NCI-H82 (cell line): ENCODE measurements at regions not wholly inside any gene's neighbourhood (a gene's known extent, or its start where the extent isn't known, plus 50 kb on each side); places are given as distances from the start of the nearest gene placed in this dataset.
"Not testable (repeated sequence)": the region's sequence is repeated elsewhere in the genome, so short reads cannot be mapped to it uniquely, and the experiment has no call there.

Experiments used
- DNase-seq: peaks from one replicate; lab custom pipeline; 2025; lab: John Stamatoyannopoulos, UW

DNA sequence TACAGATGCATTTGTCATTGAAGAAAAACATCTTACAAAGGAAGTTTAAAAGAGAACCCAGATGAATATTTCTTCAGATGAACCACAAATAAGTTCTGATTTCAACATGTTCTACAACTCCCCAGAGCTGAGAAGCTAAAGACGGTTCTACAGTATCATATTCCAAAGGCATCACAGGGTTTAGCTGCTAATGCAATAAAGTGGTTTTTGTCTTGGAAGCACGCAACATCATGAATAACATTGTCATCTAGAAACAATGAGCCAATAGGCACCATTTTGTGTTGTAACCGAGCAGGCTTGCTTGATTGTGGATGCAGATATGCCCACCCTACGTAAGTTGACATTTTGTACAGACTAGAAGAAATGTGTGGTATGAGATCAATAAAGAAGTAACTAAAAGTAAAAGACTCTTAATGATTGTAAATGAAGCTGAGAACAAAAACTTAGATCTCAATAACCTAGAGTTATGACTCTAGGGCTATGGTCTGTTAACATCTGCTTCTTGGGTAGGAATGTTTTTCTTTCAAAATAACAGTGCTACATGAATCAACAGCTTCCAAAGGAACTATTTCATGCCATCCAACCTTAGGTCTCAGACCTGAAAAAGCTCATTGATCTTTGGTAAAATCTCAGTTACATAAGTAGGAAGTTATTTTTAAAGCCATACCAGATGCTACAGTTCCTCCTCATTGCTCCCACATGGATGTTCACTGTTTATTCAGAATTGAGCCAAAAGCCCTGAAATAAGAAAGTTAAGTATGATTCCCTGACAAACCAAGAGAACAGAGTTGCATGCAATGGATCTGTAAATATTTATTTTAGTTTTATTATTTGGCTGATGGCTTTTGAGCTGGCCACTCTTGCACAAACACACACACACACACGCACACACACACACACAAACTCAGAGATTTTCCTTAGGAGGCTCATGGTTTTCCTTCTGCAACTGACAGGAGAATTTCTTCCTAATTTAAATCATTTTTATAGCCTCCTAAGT lies 118.7 kb upstream of the SLCO6A1 start:
- peak; percentile 1 for DNase-seq

DNA sequence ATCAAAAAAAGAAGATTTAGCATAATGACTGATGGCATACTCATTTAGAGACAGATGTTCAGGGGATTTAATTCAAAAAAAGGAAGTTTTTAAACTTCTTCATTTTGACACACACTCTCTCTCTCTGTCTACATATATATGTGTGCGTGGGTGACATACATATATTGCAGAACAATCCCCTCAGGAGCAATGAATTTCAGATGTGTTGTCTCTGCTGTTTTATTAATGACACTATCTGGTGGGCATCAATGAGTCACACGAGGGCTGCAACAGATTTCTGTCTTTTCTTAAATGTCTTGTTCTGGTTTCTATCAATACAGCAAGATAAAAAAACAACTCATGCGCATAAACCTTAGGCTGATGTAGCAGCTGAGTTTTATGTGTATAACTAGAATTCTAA lies 123.5 kb upstream of the SLCO6A1 start:
- DNase-seq: no peak

DNA sequence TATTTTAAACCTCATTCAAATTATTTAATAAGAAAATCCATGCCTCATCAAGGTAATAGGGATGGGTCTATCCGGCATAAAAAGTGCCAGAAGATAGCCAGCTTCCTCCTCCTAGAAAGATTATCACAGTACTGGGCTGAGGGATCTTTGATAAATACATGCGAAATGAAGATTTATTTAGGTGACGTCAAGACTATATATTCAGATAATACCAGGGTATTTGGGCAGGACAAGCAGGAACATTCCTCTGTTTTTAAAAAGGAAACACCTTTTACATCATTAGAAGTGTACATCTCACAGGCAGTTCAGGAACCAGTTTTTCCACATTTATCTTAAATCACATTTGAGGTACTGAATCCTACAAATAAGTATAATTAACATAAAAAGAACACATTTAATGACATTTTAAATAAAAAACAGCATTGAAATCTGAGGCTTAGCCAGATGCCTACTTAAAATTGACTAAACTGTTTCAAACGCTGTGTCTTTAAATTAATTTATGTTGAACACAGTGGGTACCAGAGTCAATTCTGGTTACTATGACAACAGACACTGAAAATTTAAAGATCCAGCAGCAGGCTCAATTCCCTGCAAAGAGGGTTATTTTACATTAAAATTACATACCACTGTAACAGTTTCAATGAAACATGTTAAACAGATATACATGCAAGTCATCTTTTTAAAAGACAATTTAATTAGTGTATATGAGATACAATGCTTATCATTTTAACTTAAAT lies 124.7 kb upstream of the SLCO6A1 start:
- no peak for DNase-seq

DNA sequence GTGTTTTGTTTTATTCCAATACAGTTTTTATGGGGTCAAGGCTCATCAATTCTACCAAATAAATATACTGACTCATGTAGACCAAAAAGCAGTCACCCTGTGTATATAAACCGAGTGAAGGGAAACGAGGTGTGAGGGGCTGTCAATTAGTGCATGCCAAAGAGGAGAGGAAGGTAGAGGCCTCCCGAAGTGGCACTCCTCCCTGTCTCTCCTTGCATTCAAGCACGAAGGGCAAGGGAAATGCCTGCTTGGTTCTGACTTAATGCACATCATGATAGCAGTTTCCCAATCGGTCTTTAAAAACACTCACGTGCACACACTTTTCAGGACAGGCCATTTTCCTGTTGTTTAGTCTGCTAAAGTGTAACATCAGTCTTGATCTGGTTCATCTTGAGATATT lies 125.6 kb upstream of the SLCO6A1 start:
- no peak for DNase-seq

DNA sequence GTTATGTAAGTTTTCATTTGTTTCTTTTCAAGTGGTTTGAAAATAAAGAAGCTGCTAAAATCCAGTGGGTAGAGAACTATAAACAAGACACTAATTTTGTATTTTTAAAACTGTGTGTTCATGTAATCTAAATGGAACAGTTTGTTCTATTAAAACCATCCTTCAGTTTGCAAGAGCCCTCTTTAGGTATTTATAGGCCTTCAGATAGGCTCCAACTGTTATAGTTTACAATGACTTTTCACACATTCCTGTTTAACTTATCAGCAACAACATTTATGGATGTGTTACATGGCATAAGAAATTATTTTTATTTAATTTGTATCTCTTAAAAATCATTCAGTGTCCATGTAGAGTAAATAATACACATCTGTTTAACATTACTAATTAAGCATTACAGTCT lies 126.7 kb upstream of the SLCO6A1 start:
- no peak for DNase-seq

DNA sequence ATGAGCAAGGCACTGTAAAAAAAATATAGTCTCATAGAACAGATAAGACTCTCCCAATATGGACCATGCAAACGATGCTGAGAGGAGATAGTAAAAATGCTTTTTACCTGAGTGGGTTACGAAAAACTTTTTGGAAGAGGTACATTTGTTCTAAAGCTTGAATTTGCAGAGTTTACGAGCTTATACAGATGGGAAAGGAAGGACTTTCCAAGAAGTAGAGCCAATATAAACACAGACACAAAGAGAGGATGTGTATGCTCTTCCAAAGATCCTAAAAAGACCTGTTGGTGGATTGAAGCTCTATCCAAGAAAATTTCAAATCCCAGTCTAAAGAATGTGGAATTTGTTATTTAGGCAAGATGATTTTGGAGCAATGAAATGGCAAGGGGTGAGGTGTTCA lies 127.1 kb upstream of the SLCO6A1 start:
- no peak for DNase-seq

DNA sequence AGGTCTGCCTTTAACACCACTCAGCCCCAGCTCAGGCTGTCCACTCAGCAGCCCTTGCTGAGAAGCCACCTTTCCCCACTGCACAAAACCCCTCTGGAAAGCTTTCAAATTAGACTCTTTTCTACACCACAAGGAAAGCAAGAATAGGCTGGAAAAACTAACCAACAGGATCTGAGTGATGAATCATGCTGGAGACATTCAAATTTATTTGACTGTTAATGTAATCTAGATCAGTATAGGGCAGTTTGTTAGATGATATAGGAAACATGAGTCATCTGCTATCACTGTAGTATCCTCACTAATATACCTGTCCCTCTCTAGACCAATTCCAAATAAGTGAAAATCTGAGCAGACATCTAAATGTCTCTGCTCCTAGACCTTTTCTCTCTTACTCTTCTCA lies 127.8 kb upstream of the PAM start:
- DNase-seq: no peak

DNA sequence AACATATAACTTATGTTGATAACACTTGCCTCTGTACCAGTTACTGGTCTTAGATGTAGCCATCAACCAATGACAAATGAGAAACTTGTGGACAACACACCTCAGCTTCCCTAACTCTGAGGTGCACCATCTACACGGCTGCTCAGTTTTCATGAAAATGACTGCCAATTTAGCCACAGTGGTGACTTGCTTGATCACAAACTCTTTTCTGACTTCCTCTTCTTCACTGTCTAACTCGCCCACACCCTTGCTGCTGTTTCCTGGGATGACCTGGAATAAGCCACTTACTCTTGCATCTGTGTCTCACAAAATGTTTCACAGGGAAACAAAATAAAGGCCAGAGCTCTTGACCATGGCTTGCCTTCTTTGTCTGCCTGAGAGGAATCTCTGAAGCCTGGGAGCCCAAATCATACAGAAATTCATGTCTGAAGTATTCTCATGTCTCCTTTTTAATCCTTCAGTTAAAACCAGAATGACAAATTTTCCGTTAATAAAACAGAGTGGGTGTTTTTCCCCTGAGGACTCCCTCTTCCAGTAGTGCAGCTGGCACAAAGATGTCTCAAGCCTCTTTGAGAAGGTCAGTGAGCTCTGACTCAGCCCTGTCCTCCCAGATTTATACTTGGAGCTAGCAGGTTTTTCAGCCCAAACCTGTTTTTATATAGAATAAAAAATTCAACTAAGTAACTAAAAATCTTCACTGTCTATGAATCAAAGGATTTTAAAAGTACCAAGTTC lies 126.5 kb upstream of the PAM start:
- no peak for DNase-seq

DNA sequence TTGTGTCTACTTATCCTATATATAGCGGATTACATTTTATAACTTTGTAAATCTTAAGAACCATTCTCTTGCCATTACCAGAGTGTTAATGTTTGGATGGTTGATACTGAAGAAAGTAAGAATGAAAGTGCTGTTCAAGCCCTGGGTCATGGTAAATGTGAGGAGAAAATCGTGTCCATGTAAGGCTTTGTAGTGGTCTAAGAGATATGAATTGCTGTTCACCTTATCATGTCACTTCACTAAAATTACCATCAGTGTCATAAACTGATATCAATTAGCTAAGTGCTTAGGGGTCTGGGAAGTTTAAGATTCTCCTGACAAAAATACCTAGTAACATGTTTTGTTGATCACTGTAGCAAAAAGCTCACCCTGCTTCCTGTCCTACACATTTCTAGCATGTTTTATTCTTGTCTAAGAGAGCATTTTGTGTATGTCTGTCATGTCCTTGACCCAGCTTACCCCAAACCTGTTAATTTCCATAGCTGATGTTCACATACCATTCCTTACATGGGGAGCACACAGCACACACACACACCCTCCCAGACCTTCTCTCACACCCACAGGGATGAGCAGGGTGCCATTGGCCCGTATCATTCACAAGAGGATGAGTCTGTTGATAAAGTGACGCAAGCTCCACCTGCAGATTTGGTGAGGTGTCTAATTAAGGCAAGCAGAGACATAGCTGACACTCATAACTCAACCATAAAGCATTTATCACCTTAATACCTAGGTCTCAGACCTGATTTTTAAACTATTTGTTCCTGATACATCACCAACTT lies 125.1 kb upstream of the PAM start:
- DNase-seq: no peak

DNA sequence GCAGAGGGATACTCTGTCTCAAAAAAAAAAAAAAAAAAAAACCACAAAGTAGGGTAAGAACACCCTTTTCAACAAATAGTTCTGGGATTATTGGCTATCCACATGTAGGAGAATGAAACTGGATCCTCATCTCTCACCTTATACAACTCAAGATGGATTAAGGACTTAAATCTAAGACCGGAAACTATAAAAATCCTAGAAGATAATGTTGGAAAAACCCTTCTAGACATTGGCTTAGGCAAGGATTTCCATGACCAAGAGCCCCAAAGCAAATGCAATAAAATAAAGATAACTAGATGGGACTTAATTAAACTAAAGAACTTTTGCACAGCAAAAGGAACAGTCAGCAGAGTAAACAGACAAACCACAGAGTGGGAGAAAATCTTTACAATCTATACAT lies 119.7 kb upstream of the PAM start:
- DNase-seq: not testable (repeated sequence)

DNA sequence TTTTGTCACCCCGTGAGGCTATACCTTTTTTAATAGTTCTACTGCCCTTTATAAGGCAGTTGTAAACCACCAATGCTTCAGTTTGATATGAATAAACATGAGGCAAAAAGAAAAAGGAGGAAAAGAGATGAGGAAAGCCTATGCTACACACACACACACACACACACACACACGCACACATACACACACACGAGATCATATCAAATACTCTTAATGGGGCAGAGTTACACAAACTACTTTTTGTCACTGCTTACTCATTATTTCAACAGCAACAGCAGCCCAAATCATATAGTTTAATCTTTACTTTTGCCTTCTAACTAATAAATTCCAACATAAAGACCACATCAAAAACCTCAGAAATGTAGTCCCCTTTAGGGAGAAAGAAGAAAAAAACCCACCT lies 116.8 kb upstream of the PAM start:
- DNase-seq: no peak

DNA sequence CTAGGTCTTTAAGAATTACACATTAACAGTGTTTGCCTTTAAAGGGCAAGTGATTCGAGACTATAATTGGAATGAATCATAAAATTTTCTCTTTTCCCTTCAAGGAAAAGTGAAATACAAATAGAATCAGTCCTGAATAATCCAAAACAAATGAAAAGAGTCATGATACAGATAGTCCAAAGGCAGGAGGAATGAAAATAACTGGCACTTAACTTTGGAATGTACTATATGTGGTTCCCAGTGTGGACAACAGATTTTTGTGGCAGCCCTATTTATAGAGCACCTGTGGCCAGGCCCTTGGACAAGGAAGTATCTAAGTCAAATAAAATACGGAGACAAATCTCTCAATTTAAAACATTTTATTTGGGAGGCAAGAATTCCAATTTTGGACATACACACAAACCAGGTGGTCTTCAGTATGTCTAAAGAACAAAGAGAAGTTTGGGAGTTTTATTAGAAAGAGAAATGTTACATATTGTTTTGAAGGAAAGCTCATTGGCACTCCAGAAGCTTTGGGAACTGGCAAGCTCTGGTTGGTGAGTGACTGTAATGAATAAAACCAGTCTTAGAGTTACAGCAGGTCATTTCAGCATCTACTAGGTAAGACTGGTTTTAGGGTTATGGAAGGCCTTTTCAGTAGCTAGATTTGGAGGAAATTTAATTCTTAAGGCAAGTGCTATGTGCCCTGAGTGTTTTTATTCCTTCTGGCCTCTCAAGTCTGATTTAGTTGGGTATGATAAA lies 116.0 kb upstream of the PAM start:
- DNase-seq: no peak

DNA sequence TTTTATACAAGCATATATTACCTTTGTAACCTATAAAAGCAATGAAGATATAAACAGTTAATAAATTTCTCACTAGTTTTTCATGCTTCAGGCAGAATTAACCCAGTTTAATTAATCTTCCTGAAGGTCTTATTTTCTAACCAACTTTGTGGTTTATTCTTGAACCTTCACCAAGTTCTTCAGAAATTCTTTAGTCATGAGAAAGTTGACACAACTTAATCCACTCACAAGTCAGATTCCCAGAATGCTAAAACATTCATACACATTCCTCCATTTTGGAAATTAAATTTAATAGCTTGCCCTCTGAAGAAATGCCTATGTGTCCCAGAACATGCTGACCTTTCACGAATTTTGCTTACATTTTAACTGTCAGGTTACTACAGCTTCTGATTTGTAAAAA lies 105.4 kb upstream of the PAM start:
- DNase-seq: no peak

DNA sequence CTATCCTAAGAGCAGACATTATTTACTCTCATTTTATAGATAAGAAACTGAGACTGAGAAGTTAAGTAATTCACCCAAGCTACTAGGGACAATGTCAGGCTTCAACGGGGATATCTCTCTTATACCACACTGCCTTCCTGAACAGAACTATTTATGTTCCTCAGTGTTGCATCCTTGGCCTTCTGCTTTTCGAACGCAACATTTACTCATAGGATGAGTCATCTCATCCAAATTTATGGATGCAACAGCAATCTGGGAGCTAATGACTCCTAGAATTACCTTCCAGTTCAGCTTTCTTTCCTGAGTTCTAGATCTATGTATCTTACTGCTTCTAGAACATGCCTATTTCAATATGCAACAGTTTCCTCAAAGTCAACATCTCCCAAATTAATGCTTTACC lies 103.6 kb upstream of the PAM start:
- no peak for DNase-seq

DNA sequence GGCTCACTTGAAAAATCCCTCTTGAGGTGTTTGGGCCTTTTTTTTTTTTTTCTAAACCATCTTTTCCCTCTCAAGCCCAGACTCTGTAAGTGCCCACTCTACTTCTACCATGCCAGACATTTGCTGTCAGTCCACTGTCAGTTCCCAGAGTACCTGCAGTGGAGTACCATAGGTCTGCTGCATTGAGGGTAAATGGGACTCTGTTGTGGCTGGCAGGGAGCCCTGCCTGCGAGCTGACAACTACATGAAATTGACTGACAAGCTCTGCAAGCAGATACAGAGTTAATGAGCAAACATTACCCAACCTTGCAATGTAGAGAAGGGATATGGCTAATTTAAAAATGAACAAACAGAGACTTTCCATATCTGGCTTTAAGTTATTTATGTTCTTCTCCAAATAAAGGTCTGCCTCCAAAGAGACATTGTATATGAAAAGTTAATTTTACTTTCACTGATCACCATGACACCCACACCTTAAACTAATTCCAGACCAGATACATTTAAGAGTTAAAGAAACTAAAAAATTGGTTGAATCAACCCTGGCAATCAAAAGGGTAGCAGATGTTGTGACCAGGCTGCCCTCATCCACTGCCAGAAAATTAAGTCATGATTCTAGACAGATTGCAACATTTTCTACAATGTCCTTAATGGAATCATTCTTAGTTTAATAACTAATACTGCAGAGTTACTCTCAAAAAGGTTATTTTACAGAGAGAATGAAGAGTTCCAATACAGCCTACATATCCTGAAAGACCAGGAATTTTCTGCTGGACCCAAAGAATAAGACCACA lies 100.4 kb upstream of the PAM start:
- no peak for DNase-seq

DNA sequence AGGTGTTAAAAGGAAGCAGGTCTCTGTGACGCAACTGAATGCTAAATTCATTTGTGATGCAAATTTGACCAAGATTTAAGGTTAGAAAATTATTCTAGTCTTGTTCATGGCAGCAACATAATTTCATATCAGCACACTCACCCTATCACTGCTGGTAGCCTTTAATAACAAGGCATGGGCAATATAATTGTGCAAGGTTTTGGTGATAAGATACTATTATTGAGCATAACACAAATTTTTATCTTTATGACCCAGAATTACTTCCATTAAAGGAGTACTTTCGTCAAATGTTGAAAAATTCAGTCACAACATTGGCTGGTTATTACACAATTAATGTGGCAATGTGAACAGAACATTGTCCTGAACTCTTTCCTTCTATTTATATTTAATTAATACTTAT lies 96.0 kb upstream of the PAM start:
- DNase-seq: no peak

DNA sequence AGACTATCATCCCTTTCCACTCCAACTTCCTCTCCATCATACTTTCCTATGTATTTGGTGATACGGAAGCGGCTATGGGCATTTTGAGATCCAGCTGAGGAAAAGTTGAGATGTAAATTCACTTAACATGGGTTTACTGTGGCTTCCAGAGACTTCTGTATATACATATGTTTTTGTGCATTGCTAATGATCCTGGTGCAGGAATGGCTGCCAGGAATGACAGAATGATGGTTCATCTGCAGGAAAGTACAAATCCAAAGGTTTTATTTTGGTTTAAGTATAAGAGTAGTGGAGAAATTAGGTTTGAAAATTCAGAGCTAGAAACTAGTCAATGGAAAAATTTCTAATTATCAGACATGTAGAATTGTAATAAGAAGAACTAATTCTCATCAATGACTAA lies 95.0 kb upstream of the PAM start:
- no peak for DNase-seq

DNA sequence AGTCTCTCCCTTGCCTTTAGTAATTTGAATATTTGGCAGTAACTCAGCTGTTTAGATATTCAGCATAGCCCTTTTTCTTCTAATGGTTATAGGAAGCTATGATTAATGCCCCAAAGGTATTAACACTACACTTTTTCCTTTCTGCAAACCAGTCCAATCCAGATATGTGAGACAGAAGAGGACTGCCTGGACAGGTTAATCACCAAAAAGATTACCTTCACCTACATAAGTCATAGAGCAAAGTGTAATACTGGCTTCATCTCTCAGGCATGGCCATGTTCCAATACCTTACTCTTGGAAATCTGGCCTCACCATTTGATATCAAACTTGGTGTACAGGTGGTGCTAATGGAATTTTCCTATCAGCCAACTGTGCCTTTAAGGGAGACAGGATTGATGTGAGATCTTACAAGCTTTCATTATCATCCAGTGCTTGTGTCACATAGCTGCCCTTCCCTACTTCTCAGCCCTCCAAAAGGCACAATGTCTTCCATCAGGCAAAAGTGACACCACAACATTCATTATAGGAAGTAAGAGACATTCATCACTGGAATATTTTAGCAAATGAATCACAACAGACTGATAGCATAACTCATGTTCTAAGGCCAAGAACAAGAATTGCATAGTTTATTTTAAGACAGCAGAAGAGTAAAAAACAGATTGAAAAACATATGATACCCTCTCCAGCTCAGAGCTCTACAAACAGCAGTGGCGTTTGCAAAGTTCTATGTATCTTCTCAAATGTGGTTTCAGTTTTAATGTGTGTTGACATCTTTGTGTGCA lies 91.2 kb upstream of the PAM start:
- peak; percentile 19 for DNase-seq

DNA sequence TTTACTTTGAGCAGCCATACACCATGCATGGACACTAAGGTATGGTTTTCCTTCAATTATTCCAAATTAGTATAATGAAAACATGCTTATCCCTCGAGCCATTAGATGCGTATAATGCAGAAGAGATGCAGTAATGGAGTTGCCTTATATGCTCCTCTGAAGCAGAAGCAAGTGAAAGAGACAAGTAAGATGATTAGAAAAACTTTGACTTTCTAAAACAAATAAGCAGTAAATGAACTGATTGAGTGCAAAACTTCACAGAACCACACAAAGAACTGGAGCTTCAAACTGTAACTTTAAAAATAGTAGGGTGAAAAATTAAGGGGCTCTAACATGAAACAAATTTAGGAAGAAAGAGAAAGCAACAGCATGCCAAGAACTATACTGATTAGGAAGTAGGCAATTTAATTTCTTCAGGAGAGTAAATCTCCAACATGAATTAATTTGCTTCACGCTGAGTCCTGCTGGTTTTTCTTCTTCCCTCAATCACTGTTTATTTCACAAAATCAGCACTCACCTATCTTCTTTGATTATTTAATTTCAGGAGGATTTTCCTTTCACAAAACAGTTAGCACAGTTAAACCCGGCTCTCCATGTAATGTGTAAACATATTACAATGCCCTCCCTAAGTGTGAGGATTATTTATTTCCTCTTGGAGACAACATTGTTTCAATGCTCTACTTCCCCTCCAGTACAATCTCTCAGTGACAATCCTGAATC lies 90.3 kb upstream of the PAM start:
- DNase-seq: no peak
